MM.1S (cell line): ENCODE measurements at regions not wholly inside any gene's neighbourhood (a gene's known extent, or its start where the extent isn't known, plus 50 kb on each side); places are given as distances from the start of the nearest gene placed in this dataset.

Source experiments
- EZH2 ChIP-seq: fragments of 300-600 bp; sonication (generic); optimal IDR thresholded peaks from 2 replicates; pipeline ENCODE3; 2017; ENCODE audit warnings: low read depth, mild to moderate bottlenecking, antibody characterized with exemption, low read length, mixed read lengths
- TF ChIP-seq, protein P1 (sequence below): fragments of 300-600 bp; sonication (generic); IDR thresholded peaks from 2 replicates; pipeline ENCODE4 v1.5.1; 2016; ENCODE audit warnings: antibody characterized with exemption, low read length, mixed read lengths

DNA sequence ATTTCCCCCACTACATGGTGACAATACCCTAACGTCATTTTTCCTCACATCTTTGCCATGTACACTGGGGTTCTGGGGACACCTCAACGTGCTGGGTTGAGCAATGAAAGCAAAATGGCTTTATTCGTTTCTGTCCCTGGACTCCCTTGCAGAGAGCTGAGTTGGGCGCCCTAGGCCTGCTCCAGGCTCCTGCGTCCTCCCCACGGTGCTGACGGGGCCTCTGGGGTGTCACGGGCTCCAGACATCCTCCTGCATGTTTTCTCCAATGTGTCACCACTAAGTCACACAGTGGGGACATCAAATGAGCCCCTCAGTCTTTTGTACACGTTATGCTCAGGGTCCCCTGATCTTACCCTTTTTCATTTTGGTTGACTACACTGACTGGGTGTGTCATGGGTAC lies 99.8 kb downstream of the TTLL2 start:
- TF ChIP-seq, protein P1, sequence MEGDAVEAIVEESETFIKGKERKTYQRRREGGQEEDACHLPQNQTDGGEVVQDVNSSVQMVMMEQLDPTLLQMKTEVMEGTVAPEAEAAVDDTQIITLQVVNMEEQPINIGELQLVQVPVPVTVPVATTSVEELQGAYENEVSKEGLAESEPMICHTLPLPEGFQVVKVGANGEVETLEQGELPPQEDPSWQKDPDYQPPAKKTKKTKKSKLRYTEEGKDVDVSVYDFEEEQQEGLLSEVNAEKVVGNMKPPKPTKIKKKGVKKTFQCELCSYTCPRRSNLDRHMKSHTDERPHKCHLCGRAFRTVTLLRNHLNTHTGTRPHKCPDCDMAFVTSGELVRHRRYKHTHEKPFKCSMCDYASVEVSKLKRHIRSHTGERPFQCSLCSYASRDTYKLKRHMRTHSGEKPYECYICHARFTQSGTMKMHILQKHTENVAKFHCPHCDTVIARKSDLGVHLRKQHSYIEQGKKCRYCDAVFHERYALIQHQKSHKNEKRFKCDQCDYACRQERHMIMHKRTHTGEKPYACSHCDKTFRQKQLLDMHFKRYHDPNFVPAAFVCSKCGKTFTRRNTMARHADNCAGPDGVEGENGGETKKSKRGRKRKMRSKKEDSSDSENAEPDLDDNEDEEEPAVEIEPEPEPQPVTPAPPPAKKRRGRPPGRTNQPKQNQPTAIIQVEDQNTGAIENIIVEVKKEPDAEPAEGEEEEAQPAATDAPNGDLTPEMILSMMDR: no peak
- no peak for TF ChIP-seq EZH2
